SK-N-SH (cell line): ENCODE measurements at regions not wholly inside any gene's neighbourhood (a gene's known extent, or its start where the extent isn't known, plus 50 kb on each side); places are given as distances from the start of the nearest gene placed in this dataset.
"Not testable (repeated sequence)": the region's sequence is repeated elsewhere in the genome, so short reads cannot be mapped to it uniquely, and the experiment has no call there.

Experiments
- CHD2 ChIP-seq: fragments of 150-350 bp; IDR thresholded peaks from 2 replicates; pipeline ENCODE4 v1.6.1; 2018; ENCODE audit warnings: low read length; ENCODE audit not compliant: partially characterized antibody
- ELF1 ChIP-seq: IDR thresholded peaks from 2 replicates; pipeline ENCODE4 v1.4.0; 2012
- EP300 ChIP-seq, 2 experiments: IDR thresholded peaks; 2 replicates each; pipeline versions ENCODE4 v1.4.0 to v1.6.1; 2012; ENCODE audit warnings: borderline replicate concordance in 1 of 2, low read depth in 1 of 2, low read length in 1 of 2
- FOXM1 ChIP-seq: IDR thresholded peaks from 2 replicates; pipeline ENCODE4 v1.4.0; 2012; ENCODE audit warnings: low read depth, mild to moderate bottlenecking
- GABPA ChIP-seq: IDR thresholded peaks from 2 replicates; pipeline ENCODE4 v1.4.0; 2012; ENCODE audit warnings: low read depth, mild to moderate bottlenecking
- GATA2 ChIP-seq: sonication (generic); formaldehyde crosslinking; IDR thresholded peaks from 2 replicates; pipeline ENCODE4 v1.5.0; 2020; ENCODE audit warnings: mild to moderate bottlenecking, missing genetic modification reagents
- JUND ChIP-seq: IDR thresholded peaks from 2 replicates; pipeline ENCODE4 v1.4.0; 2012
- MAX ChIP-seq: IDR thresholded peaks from 2 replicates; pipeline ENCODE4 v1.4.0; 2012; ENCODE audit warnings: low read depth
- NFIC ChIP-seq: IDR thresholded peaks from 2 replicates; pipeline ENCODE4 v1.4.0; 2012; ENCODE audit warnings: borderline replicate concordance
- POLR2AphosphoS5 ChIP-seq: IDR thresholded peaks from 2 replicates; pipeline ENCODE4 v1.6.1; 2012; ENCODE audit warnings: low read depth, low read length
- SMC3 ChIP-seq: IDR thresholded peaks from 2 replicates; pipeline ENCODE4 v1.6.1; 2012; ENCODE audit warnings: low read depth, low read length, improper control_type of control experiment
- TCF12 ChIP-seq: IDR thresholded peaks from 2 replicates; pipeline ENCODE4 v1.4.0; 2012
- USF1 ChIP-seq: IDR thresholded peaks from 2 replicates; pipeline ENCODE4 v1.4.0; 2012; ENCODE audit warnings: low read depth, borderline replicate concordance
- TF ChIP-seq, protein P1 (sequence below): fragments of 200-600 bp; sonication (generic); IDR thresholded peaks from 2 replicates; pipeline ENCODE4 v1.6.1; 2017; ENCODE audit warnings: antibody characterized with exemption, mild to moderate bottlenecking, moderate library complexity

- TF ChIP-seq, protein P1, sequence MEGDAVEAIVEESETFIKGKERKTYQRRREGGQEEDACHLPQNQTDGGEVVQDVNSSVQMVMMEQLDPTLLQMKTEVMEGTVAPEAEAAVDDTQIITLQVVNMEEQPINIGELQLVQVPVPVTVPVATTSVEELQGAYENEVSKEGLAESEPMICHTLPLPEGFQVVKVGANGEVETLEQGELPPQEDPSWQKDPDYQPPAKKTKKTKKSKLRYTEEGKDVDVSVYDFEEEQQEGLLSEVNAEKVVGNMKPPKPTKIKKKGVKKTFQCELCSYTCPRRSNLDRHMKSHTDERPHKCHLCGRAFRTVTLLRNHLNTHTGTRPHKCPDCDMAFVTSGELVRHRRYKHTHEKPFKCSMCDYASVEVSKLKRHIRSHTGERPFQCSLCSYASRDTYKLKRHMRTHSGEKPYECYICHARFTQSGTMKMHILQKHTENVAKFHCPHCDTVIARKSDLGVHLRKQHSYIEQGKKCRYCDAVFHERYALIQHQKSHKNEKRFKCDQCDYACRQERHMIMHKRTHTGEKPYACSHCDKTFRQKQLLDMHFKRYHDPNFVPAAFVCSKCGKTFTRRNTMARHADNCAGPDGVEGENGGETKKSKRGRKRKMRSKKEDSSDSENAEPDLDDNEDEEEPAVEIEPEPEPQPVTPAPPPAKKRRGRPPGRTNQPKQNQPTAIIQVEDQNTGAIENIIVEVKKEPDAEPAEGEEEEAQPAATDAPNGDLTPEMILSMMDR: not testable (repeated sequence)
- TF ChIP-seq EP300 (IDR thresholded peaks at IDR 0.05; ENCODE audit: borderline replicate concordance in 1 of 2, low read depth in 1 of 2, low read length in 1 of 2); POLR2AphosphoS5; ELF1; FOXM1; SMC3; GABPA; JUND; TCF12; NFIC; CHD2; USF1; GATA2 (CRISPR knock-in tag); MAX: not testable (repeated sequence)
Measured at GRCh38 chr16:88246955-88247582, 135.7 kb upstream of the ZNF469 start.
